ENCODE measurements at regions not wholly inside any gene's neighbourhood (a gene's known extent, or its start where the extent isn't known, plus 50 kb on each side); places are given as distances from the start of the nearest gene placed in this dataset.
"Not testable (repeated sequence)": the region's sequence is repeated elsewhere in the genome, so short reads cannot be mapped to it uniquely, and the experiment has no call there.

DNA sequence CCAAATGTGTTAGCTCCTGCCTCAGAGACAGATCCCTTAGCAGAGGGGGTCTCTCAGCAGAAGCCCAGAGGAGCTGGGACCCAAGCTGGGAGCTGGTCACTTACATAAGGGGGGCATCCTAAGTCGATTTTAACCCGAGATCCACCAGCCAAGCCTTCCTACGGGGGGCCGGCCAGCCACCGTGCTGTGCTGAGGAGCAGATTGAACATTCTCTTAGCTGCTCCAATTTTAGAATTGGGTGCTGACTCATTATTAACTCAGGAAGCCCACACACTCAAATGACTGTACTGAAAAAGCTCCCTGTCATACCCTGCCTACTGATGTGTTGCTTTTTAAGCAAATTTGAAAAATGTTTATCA lies 373.0 kb downstream of the BCL2L11 start:
- not testable (repeated sequence) for TF ChIP-seq CTCF (conservative IDR thresholded peaks at IDR 0.05; ENCODE audit: low read depth, low read length); EZH2 (IDR thresholded peaks at IDR 0.05; ENCODE audit: low read length, unreplicated experiment); EZH2phosphoT487 (IDR thresholded peaks at IDR 0.05; ENCODE audit: borderline replicate concordance, low read length)

All from PC-3 (cell line).